Heart left ventricle (tissue), 13 donors: ENCODE measurements at regions not wholly inside any gene's neighbourhood (a gene's known extent, or its start where the extent isn't known, plus 50 kb on each side); places are given as distances from the start of the nearest gene placed in this dataset.

ENCODE experiments used
- POLR2A ChIP-seq, 2 donors: fragments of 450-650 bp; IDR thresholded peaks; one replicate each; pipeline ENCODE4 v1.6.1; 2017; ENCODE audit warnings: antibody characterized with exemption in 2 of 2, mild to moderate bottlenecking in 2 of 2, moderate library complexity in 2 of 2
- TF ChIP-seq, protein P1 (sequence below), 12 donors: fragments of 200-600 bp; sonication (generic) in 4 of 12; IDR thresholded peaks; one replicate each; pipeline versions ENCODE4 v1.5.0 to v1.8.0; 2018 to 2022; ENCODE audit warnings: antibody characterized with exemption in 12 of 12, mild to moderate bottlenecking in 5 of 12
- donor health status: ischemic (EF 13 %, LVEDD 7.1; RV severe dilation, severe dysfunction).
- donor health status: DM: no; HTN: yes; CAD: no.
- donor health status: DM: no; HTN: no; CAD: no.
- donor health status: ischemic (EF 25% LVEDD 6.9; RV normal size, moderate dysfunction).
- donor health status: ischemic (EF 25% LVEDD 5.7; RV mildly dilated, moderate dysfunction).
- donor health status: ischemic (EF 35%, LVEDD 5.7; RV mildly dilated, moderate dysfunction).
- donor health status: nonischemic (EF 11% LVEDD 7.7; RV severe dilation, severe dysfunction).
- donor health status: DM: yes; HTN: yes; CAD: no.
- donor health status: PGD.
- donor health status: ischemic (EF 29% LVEDD 5.4; RV normal size, mild dysfunction).
- donor health status: nonischemic (EF 23%, LVEDD 6.1; RV moderate dilation, normal function).

DNA sequence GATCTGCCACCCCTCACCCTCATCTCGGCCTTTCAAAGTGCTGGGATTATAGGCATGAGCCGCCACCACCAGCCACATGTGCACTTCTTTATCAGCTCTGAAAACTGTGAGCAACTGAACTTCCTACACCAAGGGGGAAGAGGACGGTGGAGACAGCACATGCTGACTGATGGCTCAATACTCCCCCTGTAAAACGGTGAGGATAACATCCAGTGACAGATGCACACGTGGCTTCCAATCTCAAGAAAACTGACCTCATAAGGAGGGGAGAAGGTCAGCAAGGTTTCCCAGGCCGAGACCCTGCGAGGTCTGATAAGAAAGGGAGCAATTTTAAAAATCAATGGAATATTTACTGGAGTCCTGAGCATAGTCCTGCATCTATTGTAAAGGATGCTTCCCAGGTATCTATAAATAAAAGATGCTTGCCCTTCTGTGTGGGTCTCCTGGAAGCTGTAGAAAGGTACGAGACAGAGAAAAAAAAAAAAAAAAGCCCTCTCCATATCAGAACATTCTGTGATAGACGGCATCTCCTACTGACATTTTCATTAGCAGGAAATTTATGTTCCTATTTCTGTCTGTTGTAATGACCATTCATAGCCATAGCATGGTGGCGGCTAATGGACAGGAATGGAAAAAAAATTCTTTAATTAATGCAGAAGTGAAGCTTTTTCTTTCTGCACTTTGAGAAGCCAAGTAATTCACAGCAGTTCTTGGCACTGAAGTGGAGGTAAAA lies 385.1 kb downstream of the ZNF536 start:
- TF ChIP-seq, protein P1, sequence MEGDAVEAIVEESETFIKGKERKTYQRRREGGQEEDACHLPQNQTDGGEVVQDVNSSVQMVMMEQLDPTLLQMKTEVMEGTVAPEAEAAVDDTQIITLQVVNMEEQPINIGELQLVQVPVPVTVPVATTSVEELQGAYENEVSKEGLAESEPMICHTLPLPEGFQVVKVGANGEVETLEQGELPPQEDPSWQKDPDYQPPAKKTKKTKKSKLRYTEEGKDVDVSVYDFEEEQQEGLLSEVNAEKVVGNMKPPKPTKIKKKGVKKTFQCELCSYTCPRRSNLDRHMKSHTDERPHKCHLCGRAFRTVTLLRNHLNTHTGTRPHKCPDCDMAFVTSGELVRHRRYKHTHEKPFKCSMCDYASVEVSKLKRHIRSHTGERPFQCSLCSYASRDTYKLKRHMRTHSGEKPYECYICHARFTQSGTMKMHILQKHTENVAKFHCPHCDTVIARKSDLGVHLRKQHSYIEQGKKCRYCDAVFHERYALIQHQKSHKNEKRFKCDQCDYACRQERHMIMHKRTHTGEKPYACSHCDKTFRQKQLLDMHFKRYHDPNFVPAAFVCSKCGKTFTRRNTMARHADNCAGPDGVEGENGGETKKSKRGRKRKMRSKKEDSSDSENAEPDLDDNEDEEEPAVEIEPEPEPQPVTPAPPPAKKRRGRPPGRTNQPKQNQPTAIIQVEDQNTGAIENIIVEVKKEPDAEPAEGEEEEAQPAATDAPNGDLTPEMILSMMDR (IDR thresholded peaks at IDR 0.05): no peak
- TF ChIP-seq POLR2A (IDR thresholded peaks at IDR 0.05): no peak
